Spleen (tissue), 11 donors: ENCODE measurements at regions not wholly inside any gene's neighbourhood (a gene's known extent, or its start where the extent isn't known, plus 50 kb on each side); places are given as distances from the start of the nearest gene placed in this dataset.

Source experiments
- DNase-seq: peaks from one replicate; pipeline ENCODE4 v3.0.0-alpha.2; 2020
- H3K27ac ChIP-seq, 8 donors: fragments of 200-600 bp; sonication (generic) in 7 of 8; 1 replicate in 4 of 8; 2 replicates in 4 of 8; pipeline versions ENCODE4 v1.5.0 to v1.8.0; 2016 to 2021; ENCODE audit warnings: inconsistent platforms in 4 of 8, mild to moderate bottlenecking in 4 of 8, moderate library complexity in 1 of 8
- H3K27me3 ChIP-seq, 7 donors: fragments of 200-600 bp; sonication (generic) in 6 of 7; replicated peaks in 1 of 7; 1 replicate in 4 of 7; 2 replicates in 3 of 7; pipeline versions ENCODE4 v1.5.0 to v1.8.0; 2016 to 2021; ENCODE audit warnings: inconsistent platforms in 3 of 7, mild to moderate bottlenecking in 1 of 7
- H3K36me3 ChIP-seq, 6 donors: fragments of 200-600 bp; sonication (generic) in 5 of 6; 1 replicate in 4 of 6; 2 replicates in 2 of 6; pipeline versions ENCODE4 v1.5.0 to v1.8.0; 2016 to 2021; ENCODE audit warnings: inconsistent platforms in 2 of 6
- H3K4me1 ChIP-seq, 6 donors: fragments of 200-600 bp; sonication (generic) in 5 of 6; 1 replicate in 3 of 6; 2 replicates in 3 of 6; pipeline versions ENCODE4 v1.5.0 to v1.8.0; 2016 to 2021; ENCODE audit warnings: inconsistent platforms in 3 of 6
- H3K4me3 ChIP-seq, 8 donors: fragments of 200-600 bp; sonication (generic) in 7 of 8; 1 replicate in 4 of 8; 2 replicates in 4 of 8; pipeline versions ENCODE4 v1.5.0 to v1.8.0; 2016 to 2021; ENCODE audit warnings: inconsistent platforms in 4 of 8, mild to moderate bottlenecking in 4 of 8, moderate library complexity in 2 of 8
- H3K9me3 ChIP-seq, 8 donors: fragments of 200-600 bp; sonication (generic) in 7 of 8; 1 replicate in 4 of 8; 2 replicates in 4 of 8; pipeline versions ENCODE4 v1.5.0 to v1.8.0; 2016 to 2021; ENCODE audit warnings: inconsistent platforms in 4 of 8
- CTCF ChIP-seq, 11 experiments: fragments of 200-600 bp in 7 of 11; fragments of 450-650 bp in 4 of 11; sonication (generic) in 4 of 11; IDR thresholded peaks in 8 of 11; conservative IDR thresholded peaks in 3 of 11; 1 replicate in 7 of 11; 2 replicates in 4 of 11; pipeline versions ENCODE4 v1.4.0 to v1.8.0; 2016 to 2021; ENCODE audit warnings: antibody characterized with exemption in 11 of 11, inconsistent platforms in 4 of 11, mild to moderate bottlenecking in 1 of 11
- POLR2A ChIP-seq, 3 donors: fragments of 450-650 bp; IDR thresholded peaks; one replicate each; pipeline ENCODE4 v1.5.1; 2017; ENCODE audit warnings: antibody characterized with exemption in 3 of 3, mild to moderate bottlenecking in 1 of 3
- POLR2AphosphoS5 ChIP-seq, 3 donors: sonication (generic); formaldehyde crosslinking; IDR thresholded peaks; one replicate each; pipeline ENCODE4 v1.5.1; 2017; ENCODE audit warnings: antibody characterized with exemption in 3 of 3
- WGBS, 5 donors: extraction: QIAGEN DNeasy Blood & Tissue Kit in 3 of 5; methylation state at CpG; one replicate each; pipeline versions ENCODE4 v1.1.5 to v1.1.7; 2013 to 2018; 5-methylcytosine and 5-hydroxymethylcytosine counted together
- intact Hi-C: fragments of 100-400 bp; cut with DNase I; formaldehyde crosslinking; loops from one replicate; pipeline ENCODE4 v1.15.0; 2023; ENCODE audit warnings: low total_unique reads
- donor health status: healthy with polysubstance abuse.
- donor health status: DM: no; HTN: no; CAD: no; lungs with moderate emphysema.
- donor health status: DM: no; HTN: no; CAD: no.
- donor health status: Bipolar disorder and iron deficiency.
- donor health status: healthy.
- donor health status: DM: no; HTN: no; CAD: no.
- donor health status: DM: yes; HTN: yes; CAD: no.

GRCh38 chr2:116467243-116467642, 1347.2 kb upstream of the DDX18 start:
- Histone ChIP-seq H3K9me3 (peaks cover 0 to 63% (median 43%) of the 10 kb centered on the region in 8 donors), H3K4me3 (no peak overlapping the region), H3K4me1 (no peaks in the 10 kb centered on the region), H3K27ac (no peak overlapping the region), H3K36me3 (no peaks in the 10 kb centered on the region), H3K27me3 (no peaks in the 10 kb centered on the region)
- TF ChIP-seq POLR2AphosphoS5 (IDR thresholded peaks at IDR 0.05) (no peak), POLR2A (IDR thresholded peaks at IDR 0.05) (no peak), CTCF (IDR thresholded peaks at IDR 0.05 in 8 of 11, conservative IDR thresholded peaks at IDR 0.05 in 3 of 11) (no peak)
- DNase-seq: no peak
- 41 to 66% (median 46%) methylated on average over 3 of the region's 3 CpGs for WGBS, 5 donors
- intact Hi-C loops: no loop called here

GRCh38 chr2:116477229-116477628, 1337.3 kb upstream of the DDX18 start:
- no peaks in the 10 kb centered on the region for H3K27me3 ChIP-seq
- no peaks in the 10 kb centered on the region for H3K4me1 ChIP-seq
- WGBS, 5 donors: 67 to 85% (median 74%) methylated on average over 3 of the region's 3 CpGs
- peaks cover 0 to 23% (median 12%) of the 10 kb centered on the region in 8 donors for H3K9me3 ChIP-seq
- H3K4me3 ChIP-seq: no peak overlapping the region
- TF ChIP-seq POLR2A (IDR thresholded peaks at IDR 0.05) (no peak), CTCF (IDR thresholded peaks at IDR 0.05 in 8 of 11, conservative IDR thresholded peaks at IDR 0.05 in 3 of 11) (no peak), POLR2AphosphoS5 (IDR thresholded peaks at IDR 0.05) (no peak)
- DNase-seq: no peak
- intact Hi-C loops: no loop called here
- H3K27ac ChIP-seq: no peak overlapping the region
- no peaks in the 10 kb centered on the region for H3K36me3 ChIP-seq

- Histone ChIP-seq H3K27ac (no peak overlapping the region), H3K36me3 (no peaks in the 10 kb centered on the region), H3K9me3 (peaks cover 0 to 51% (median 41%) of the 10 kb centered on the region in 8 donors), H3K27me3 (no peaks in the 10 kb centered on the region), H3K4me1 (no peaks in the 10 kb centered on the region), H3K4me3 (no peak overlapping the region)
- 80 to 94% (median 88%) methylated on average over 1 of the region's 1 CpG for WGBS, 5 donors
- TF ChIP-seq CTCF (IDR thresholded peaks at IDR 0.05 in 8 of 11, conservative IDR thresholded peaks at IDR 0.05 in 3 of 11) (no peak), POLR2AphosphoS5 (IDR thresholded peaks at IDR 0.05) (no peak), POLR2A (IDR thresholded peaks at IDR 0.05) (no peak)
- intact Hi-C loops: no loop called here
- no peak for DNase-seq
Observed at GRCh38 chr2:116487336-116487735, 1327.2 kb upstream of the DDX18 start.

- Histone ChIP-seq H3K9me3 (peaks cover 0 to 47% (median 36%) of the 10 kb centered on the region in 8 donors), H3K27me3 (no peaks in the 10 kb centered on the region), H3K27ac (no peak overlapping the region), H3K4me3 (no peak overlapping the region), H3K4me1 (no peaks in the 10 kb centered on the region), H3K36me3 (no peaks in the 10 kb centered on the region)
- DNase-seq: no peak
- WGBS, 5 donors: 83 to 89% (median 85%) methylated on average over 6 of the region's 6 CpGs
- TF ChIP-seq POLR2AphosphoS5 (IDR thresholded peaks at IDR 0.05) (no peak), POLR2A (IDR thresholded peaks at IDR 0.05) (no peak), CTCF (IDR thresholded peaks at IDR 0.05 in 8 of 11, conservative IDR thresholded peaks at IDR 0.05 in 3 of 11) (no peak)
- intact Hi-C loops: no loop called here
Observed at GRCh38 chr2:116489292-116489691, 1325.2 kb upstream of the DDX18 start.
